ENCODE measurements at regions not wholly inside any gene's neighbourhood (a gene's known extent, or its start where the extent isn't known, plus 50 kb on each side); places are given as distances from the start of the nearest gene placed in this dataset.

GRCh38 chr11:87878373-87878825, 296.8 kb downstream of the RAB38 start:
- H3K4me1 Mint-ChIP-seq (ENCODE audit: low read depth), result no peaks in the 10 kb centered on the region
- no peaks in the 10 kb centered on the region for H3K36me3 Mint-ChIP-seq (ENCODE audit: low read depth)
- H3K27me3 Mint-ChIP-seq, result no peaks in the 10 kb centered on the region
- H3K9me3 Mint-ChIP-seq, result no peaks in the 10 kb centered on the region
- H3K27ac Mint-ChIP-seq, result no peak overlapping the region
- no peak overlapping the region for H3K4me3 Mint-ChIP-seq
- no peak for DNase-seq

- H3K9me3 Mint-ChIP-seq, result no peaks in the 10 kb centered on the region
- no peaks in the 10 kb centered on the region for H3K4me1 Mint-ChIP-seq (ENCODE audit: low read depth)
These were observed 304.2 kb downstream of the RAB38 start for GRCh38 chr11:87871056-87871455.

GRCh38 chr11:87870086-87870485, 305.2 kb downstream of the RAB38 start:
- H3K27ac Mint-ChIP-seq, result no peak overlapping the region
- no peaks in the 10 kb centered on the region for H3K4me1 Mint-ChIP-seq (ENCODE audit: low read depth)
- no peaks in the 10 kb centered on the region for H3K9me3 Mint-ChIP-seq
- H3K36me3 Mint-ChIP-seq (ENCODE audit: low read depth), result no peaks in the 10 kb centered on the region
- H3K27me3 Mint-ChIP-seq, result no peaks in the 10 kb centered on the region
- no peak overlapping the region for H3K4me3 Mint-ChIP-seq
- no peak for DNase-seq

More at GRCh38 chr11:87871056-87871455, 304.2 kb downstream of the RAB38 start:
- Mint-ChIP-seq H3K36me3 (ENCODE audit: low read depth) (no peaks in the 10 kb centered on the region), H3K27ac (no peak overlapping the region), H3K27me3 (no peaks in the 10 kb centered on the region), H3K4me3 (no peak overlapping the region)
- no peak for DNase-seq

GRCh38 chr11:87866951-87867350, 308.3 kb downstream of the RAB38 start:
- Mint-ChIP-seq H3K4me3 (no peak overlapping the region), H3K36me3 (ENCODE audit: low read depth) (no peaks in the 10 kb centered on the region), H3K27me3 (no peaks in the 10 kb centered on the region)

GRCh38 chr11:87861030-87861429, 314.2 kb downstream of the RAB38 start:
- H3K4me1 Mint-ChIP-seq (ENCODE audit: low read depth), result no peaks in the 10 kb centered on the region
- DNase-seq, result no peak
- no peaks in the 10 kb centered on the region for H3K9me3 Mint-ChIP-seq
- H3K4me3 Mint-ChIP-seq, result no peak overlapping the region
- no peaks in the 10 kb centered on the region for H3K36me3 Mint-ChIP-seq (ENCODE audit: low read depth)
- H3K27me3 Mint-ChIP-seq, result no peaks in the 10 kb centered on the region
- no peak overlapping the region for H3K27ac Mint-ChIP-seq

More at GRCh38 chr11:87866951-87867350, 308.3 kb downstream of the RAB38 start:
- Mint-ChIP-seq H3K9me3 (no peaks in the 10 kb centered on the region), H3K27ac (no peak overlapping the region), H3K4me1 (ENCODE audit: low read depth) (no peaks in the 10 kb centered on the region)
- no peak for DNase-seq

GRCh38 chr11:87859636-87860035, 315.6 kb downstream of the RAB38 start:
- H3K4me1 Mint-ChIP-seq (ENCODE audit: low read depth), result no peaks in the 10 kb centered on the region
- no peak for DNase-seq

GRCh38 chr11:87851827-87852226, 323.4 kb downstream of the RAB38 start:
- Mint-ChIP-seq H3K4me1 (ENCODE audit: low read depth) (no peaks in the 10 kb centered on the region), H3K27ac (no peak overlapping the region), H3K27me3 (no peaks in the 10 kb centered on the region), H3K4me3 (no peak overlapping the region), H3K36me3 (ENCODE audit: low read depth) (no peaks in the 10 kb centered on the region), H3K9me3 (no peaks in the 10 kb centered on the region)
- DNase-seq, result no peak

More at GRCh38 chr11:87859636-87860035, 315.6 kb downstream of the RAB38 start:
- Mint-ChIP-seq H3K36me3 (ENCODE audit: low read depth) (no peaks in the 10 kb centered on the region), H3K27ac (no peak overlapping the region), H3K4me3 (no peak overlapping the region), H3K9me3 (no peaks in the 10 kb centered on the region), H3K27me3 (no peaks in the 10 kb centered on the region)

GRCh38 chr11:87851234-87851633, 324.0 kb downstream of the RAB38 start:
- Mint-ChIP-seq H3K4me3 (no peak overlapping the region), H3K36me3 (ENCODE audit: low read depth) (no peaks in the 10 kb centered on the region), H3K9me3 (no peaks in the 10 kb centered on the region), H3K4me1 (ENCODE audit: low read depth) (no peaks in the 10 kb centered on the region), H3K27me3 (no peaks in the 10 kb centered on the region), H3K27ac (no peak overlapping the region)
- no peak for DNase-seq

- Mint-ChIP-seq H3K4me3 (no peak overlapping the region), H3K27me3 (no peaks in the 10 kb centered on the region), H3K9me3 (no peaks in the 10 kb centered on the region), H3K4me1 (ENCODE audit: low read depth) (no peaks in the 10 kb centered on the region), H3K27ac (no peak overlapping the region), H3K36me3 (ENCODE audit: low read depth) (no peaks in the 10 kb centered on the region)
- DNase-seq, result no peak
These were observed 326.0 kb downstream of the RAB38 start for GRCh38 chr11:87849216-87849615.

GRCh38 chr11:87840786-87841185, 334.5 kb downstream of the RAB38 start:
- Mint-ChIP-seq H3K9me3 (no peaks in the 10 kb centered on the region), H3K27ac (no peak overlapping the region), H3K4me3 (no peak overlapping the region), H3K27me3 (no peaks in the 10 kb centered on the region), H3K4me1 (ENCODE audit: low read depth) (no peaks in the 10 kb centered on the region), H3K36me3 (ENCODE audit: low read depth) (no peaks in the 10 kb centered on the region)
- DNase-seq, result no peak

GRCh38 chr11:87832211-87832610, 343.0 kb downstream of the RAB38 start:
- Mint-ChIP-seq H3K4me1 (ENCODE audit: low read depth) (no peaks in the 10 kb centered on the region), H3K9me3 (no peaks in the 10 kb centered on the region), H3K27ac (no peak overlapping the region), H3K4me3 (no peak overlapping the region), H3K36me3 (ENCODE audit: low read depth) (no peaks in the 10 kb centered on the region), H3K27me3 (no peaks in the 10 kb centered on the region)
- DNase-seq, result no peak

GRCh38 chr11:87820011-87820410, 355.2 kb downstream of the RAB38 start:
- no peaks in the 10 kb centered on the region for H3K9me3 Mint-ChIP-seq
- H3K27me3 Mint-ChIP-seq, result no peaks in the 10 kb centered on the region
- H3K4me3 Mint-ChIP-seq, result no peak overlapping the region
- no peaks in the 10 kb centered on the region for H3K36me3 Mint-ChIP-seq (ENCODE audit: low read depth)
- DNase-seq, result no peak
- no peak overlapping the region for H3K27ac Mint-ChIP-seq
- no peaks in the 10 kb centered on the region for H3K4me1 Mint-ChIP-seq (ENCODE audit: low read depth)

GRCh38 chr11:87819151-87819550, 356.1 kb downstream of the RAB38 start:
- Mint-ChIP-seq H3K4me1 (ENCODE audit: low read depth) (no peaks in the 10 kb centered on the region), H3K9me3 (no peaks in the 10 kb centered on the region), H3K4me3 (no peak overlapping the region), H3K27ac (no peak overlapping the region), H3K27me3 (no peaks in the 10 kb centered on the region), H3K36me3 (ENCODE audit: low read depth) (no peaks in the 10 kb centered on the region)
- no peak for DNase-seq

- DNase-seq, result no peak
- Mint-ChIP-seq H3K27me3 (no peaks in the 10 kb centered on the region), H3K4me1 (ENCODE audit: low read depth) (no peaks in the 10 kb centered on the region), H3K36me3 (ENCODE audit: low read depth) (no peaks in the 10 kb centered on the region), H3K4me3 (no peak overlapping the region), H3K9me3 (no peaks in the 10 kb centered on the region), H3K27ac (no peak overlapping the region)
These were observed 362.5 kb downstream of the RAB38 start for GRCh38 chr11:87812571-87813365.

- no peak for DNase-seq
- H3K27me3 Mint-ChIP-seq, result no peaks in the 10 kb centered on the region
- H3K9me3 Mint-ChIP-seq, result no peaks in the 10 kb centered on the region
- H3K36me3 Mint-ChIP-seq (ENCODE audit: low read depth), result no peaks in the 10 kb centered on the region
- H3K4me1 Mint-ChIP-seq (ENCODE audit: low read depth), result no peaks in the 10 kb centered on the region
- H3K27ac Mint-ChIP-seq, result no peak overlapping the region
- no peak overlapping the region for H3K4me3 Mint-ChIP-seq
These were observed 364.8 kb downstream of the RAB38 start for GRCh38 chr11:87810486-87810885.

Measured in activated T-cell treated with anti-CD3 and anti-CD28 coated beads, Interleukin-2, amount 50 U/mL, for 24 hours (primary cell).